Sigmoid colon (tissue), 4 donors: ENCODE measurements at regions not wholly inside any gene's neighbourhood (a gene's known extent, or its start where the extent isn't known, plus 50 kb on each side); places are given as distances from the start of the nearest gene placed in this dataset.

Source experiments
- EP300 ChIP-seq, 4 donors: sonication (generic); formaldehyde crosslinking; IDR thresholded peaks; one replicate each; pipeline ENCODE4 v1.6.1; 2017; ENCODE audit warnings: antibody characterized with exemption in 4 of 4
- POLR2AphosphoS5 ChIP-seq, 4 donors: sonication (generic); formaldehyde crosslinking; IDR thresholded peaks; one replicate each; pipeline ENCODE4 v1.6.1; 2017; ENCODE audit warnings: antibody characterized with exemption in 4 of 4
- TF ChIP-seq, protein P1 (sequence below), 4 experiments: fragments of 450-650 bp in 3 of 4; fragments of 200-600 bp in 1 of 4; IDR thresholded peaks; one replicate each; pipeline ENCODE4 v1.5.1; 2016 to 2019; ENCODE audit warnings: antibody characterized with exemption in 4 of 4, mild to moderate bottlenecking in 3 of 4, moderate library complexity in 2 of 4

DNA sequence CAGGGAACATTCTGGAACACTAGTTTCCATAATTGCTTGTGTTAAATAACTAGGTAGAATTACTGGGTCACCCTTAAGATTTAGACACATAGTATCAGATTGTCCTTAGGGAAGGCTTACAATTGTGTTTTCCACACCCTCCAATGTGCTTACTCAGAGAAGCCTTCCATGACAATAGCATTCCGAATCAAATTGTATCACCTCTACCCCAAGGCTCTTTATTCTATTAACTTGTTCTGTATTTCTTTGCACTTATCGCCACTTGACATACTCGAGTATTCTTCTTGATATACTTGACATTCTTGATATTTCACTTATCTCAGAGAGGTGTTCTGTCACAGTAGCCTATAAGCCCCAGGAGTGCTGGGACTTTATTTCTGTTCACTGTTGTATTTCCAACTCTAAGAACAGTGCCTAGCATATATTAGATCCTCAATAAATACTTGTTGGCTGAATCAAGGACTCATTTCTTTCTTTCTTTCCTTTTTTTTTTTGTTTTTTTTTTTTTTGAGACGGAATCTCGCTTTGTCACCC, 238.9 kb upstream of the PDZRN3 start:
- TF ChIP-seq, protein P1, sequence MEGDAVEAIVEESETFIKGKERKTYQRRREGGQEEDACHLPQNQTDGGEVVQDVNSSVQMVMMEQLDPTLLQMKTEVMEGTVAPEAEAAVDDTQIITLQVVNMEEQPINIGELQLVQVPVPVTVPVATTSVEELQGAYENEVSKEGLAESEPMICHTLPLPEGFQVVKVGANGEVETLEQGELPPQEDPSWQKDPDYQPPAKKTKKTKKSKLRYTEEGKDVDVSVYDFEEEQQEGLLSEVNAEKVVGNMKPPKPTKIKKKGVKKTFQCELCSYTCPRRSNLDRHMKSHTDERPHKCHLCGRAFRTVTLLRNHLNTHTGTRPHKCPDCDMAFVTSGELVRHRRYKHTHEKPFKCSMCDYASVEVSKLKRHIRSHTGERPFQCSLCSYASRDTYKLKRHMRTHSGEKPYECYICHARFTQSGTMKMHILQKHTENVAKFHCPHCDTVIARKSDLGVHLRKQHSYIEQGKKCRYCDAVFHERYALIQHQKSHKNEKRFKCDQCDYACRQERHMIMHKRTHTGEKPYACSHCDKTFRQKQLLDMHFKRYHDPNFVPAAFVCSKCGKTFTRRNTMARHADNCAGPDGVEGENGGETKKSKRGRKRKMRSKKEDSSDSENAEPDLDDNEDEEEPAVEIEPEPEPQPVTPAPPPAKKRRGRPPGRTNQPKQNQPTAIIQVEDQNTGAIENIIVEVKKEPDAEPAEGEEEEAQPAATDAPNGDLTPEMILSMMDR (IDR thresholded peaks at IDR 0.05) = no peak
- TF ChIP-seq EP300 (IDR thresholded peaks at IDR 0.05) (no peak), POLR2AphosphoS5 (IDR thresholded peaks at IDR 0.05) (no peak)
